Peyer's patch (tissue), 4 donors: ENCODE measurements at regions not wholly inside any gene's neighbourhood (a gene's known extent, or its start where the extent isn't known, plus 50 kb on each side); places are given as distances from the start of the nearest gene placed in this dataset.

Experiments used
- DNase-seq, 3 donors: peaks; one replicate each; pipeline ENCODE4 v3.0.0-alpha.2; 2017 to 2019
- H3K27ac ChIP-seq, 4 donors: fragments of 200-600 bp; sonication (generic); one replicate each; pipeline ENCODE4 v1.5.1; 2016 to 2019
- H3K27me3 ChIP-seq, 2 donors: fragments of 200-600 bp; sonication (generic); one replicate each; pipeline ENCODE4 v1.5.1; 2019
- H3K36me3 ChIP-seq, 3 donors: fragments of 200-600 bp; sonication (generic); one replicate each; pipeline ENCODE4 v1.5.1; 2016 to 2019
- H3K4me1 ChIP-seq, 4 donors: fragments of 200-600 bp; sonication (generic); one replicate each; pipeline ENCODE4 v1.5.1; 2016 to 2019
- H3K4me3 ChIP-seq, 4 donors: fragments of 200-600 bp; sonication (generic); 1 replicate in 3 of 4; 2 replicates in 1 of 4; pipeline ENCODE4 v1.5.1; 2016 to 2019; ENCODE audit warnings: mild to moderate bottlenecking in 1 of 4
- H3K9me3 ChIP-seq, 4 donors: fragments of 200-600 bp; sonication (generic); one replicate each; pipeline ENCODE4 v1.5.1; 2016 to 2019; ENCODE audit warnings: mild to moderate bottlenecking in 1 of 4
- POLR2A ChIP-seq, 2 donors: fragments of 450-650 bp; IDR thresholded peaks; one replicate each; pipeline ENCODE4 v1.5.1; 2017; ENCODE audit warnings: antibody characterized with exemption in 2 of 2, mild to moderate bottlenecking in 2 of 2, moderate library complexity in 2 of 2
- TF ChIP-seq, protein P1 (sequence below), 6 experiments: fragments of 450-650 bp in 4 of 6; fragments of 200-600 bp in 2 of 6; sonication (generic) in 1 of 6; IDR thresholded peaks; one replicate each; pipeline ENCODE4 v1.5.1; 2017 to 2019; ENCODE audit warnings: antibody characterized with exemption in 6 of 6, mild to moderate bottlenecking in 3 of 6, moderate library complexity in 1 of 6

- Histone ChIP-seq H3K27ac (no peak overlapping the region), H3K36me3 (no peaks in the 10 kb centered on the region), H3K9me3 (no peaks in the 10 kb centered on the region), H3K4me3 (no peak overlapping the region), H3K4me1 (peaks cover 0 to 5% (median 0%) of the 10 kb centered on the region in 4 donors), H3K27me3 (no peaks in the 10 kb centered on the region)
- TF ChIP-seq, protein P1, sequence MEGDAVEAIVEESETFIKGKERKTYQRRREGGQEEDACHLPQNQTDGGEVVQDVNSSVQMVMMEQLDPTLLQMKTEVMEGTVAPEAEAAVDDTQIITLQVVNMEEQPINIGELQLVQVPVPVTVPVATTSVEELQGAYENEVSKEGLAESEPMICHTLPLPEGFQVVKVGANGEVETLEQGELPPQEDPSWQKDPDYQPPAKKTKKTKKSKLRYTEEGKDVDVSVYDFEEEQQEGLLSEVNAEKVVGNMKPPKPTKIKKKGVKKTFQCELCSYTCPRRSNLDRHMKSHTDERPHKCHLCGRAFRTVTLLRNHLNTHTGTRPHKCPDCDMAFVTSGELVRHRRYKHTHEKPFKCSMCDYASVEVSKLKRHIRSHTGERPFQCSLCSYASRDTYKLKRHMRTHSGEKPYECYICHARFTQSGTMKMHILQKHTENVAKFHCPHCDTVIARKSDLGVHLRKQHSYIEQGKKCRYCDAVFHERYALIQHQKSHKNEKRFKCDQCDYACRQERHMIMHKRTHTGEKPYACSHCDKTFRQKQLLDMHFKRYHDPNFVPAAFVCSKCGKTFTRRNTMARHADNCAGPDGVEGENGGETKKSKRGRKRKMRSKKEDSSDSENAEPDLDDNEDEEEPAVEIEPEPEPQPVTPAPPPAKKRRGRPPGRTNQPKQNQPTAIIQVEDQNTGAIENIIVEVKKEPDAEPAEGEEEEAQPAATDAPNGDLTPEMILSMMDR (IDR thresholded peaks at IDR 0.05): no peak
- TF ChIP-seq POLR2A (IDR thresholded peaks at IDR 0.05): no peak
- DNase-seq: no peak
Observed at GRCh38 chr6:47106216-47106615, 64.1 kb upstream of the ADGRF1 start.

DNA sequence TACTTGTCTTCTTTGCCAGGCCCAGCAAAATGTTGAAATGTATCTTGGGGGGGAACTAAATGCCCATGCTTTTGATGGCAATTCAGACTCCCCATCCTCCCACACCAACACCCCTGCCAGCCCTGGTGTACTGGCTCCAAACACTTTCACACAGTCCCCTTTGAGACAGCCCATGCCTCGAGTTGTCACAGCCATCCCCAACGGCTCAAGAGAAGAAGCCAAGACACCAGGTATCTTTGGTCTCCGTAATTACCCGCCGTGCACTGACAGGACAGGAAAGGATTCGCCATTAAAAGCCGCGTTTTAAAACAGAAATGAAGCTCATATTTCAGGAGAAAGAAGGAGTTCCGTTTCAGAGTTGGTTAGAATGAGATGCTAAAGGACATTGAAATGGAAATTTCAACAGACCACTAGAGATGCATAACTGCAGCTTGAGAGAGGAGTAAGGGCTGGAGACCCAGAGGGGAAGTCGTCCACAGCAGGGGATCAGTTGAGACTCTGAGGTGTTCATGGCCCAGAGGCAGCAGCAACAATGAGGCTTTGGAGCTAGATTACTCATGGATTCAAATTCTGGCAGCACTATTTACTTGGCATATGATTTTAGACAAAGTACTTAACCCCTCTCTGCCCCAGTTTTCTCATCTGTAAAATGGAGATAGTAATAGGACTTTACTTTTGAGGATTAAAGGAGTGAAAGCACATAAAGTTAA lies 63.5 kb upstream of the ADGRF1 start:
- Histone ChIP-seq H3K9me3 (no peaks in the 10 kb centered on the region), H3K27me3 (no peaks in the 10 kb centered on the region), H3K27ac (no peak overlapping the region), H3K4me1 (peaks cover 0 to 5% (median 0%) of the 10 kb centered on the region in 4 donors), H3K36me3 (no peaks in the 10 kb centered on the region), H3K4me3 (no peak overlapping the region)
- no peak for DNase-seq
- no peak for TF ChIP-seq POLR2A (IDR thresholded peaks at IDR 0.05)
- TF ChIP-seq, protein P1 (IDR thresholded peaks at IDR 0.05): no peak

DNA sequence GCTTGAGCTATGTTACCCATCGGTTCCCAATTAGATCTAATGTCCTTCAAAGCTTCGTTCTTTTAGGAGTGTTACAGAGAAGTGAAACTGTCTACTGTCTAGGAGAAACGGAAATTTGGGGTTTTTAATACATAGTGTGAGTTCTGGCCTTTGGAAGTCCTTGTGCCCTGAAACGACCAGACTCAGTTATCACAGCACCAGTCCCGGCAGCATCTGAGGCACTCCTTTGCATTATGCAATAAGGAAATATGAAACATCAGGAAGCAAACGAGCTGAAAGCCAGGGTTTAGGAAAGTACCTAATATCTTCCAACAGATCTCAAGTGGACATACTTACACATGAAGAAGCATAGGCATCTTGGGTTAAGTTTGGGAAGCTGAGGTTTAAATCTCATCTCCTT lies 61.8 kb upstream of the ADGRF1 start:
- Histone ChIP-seq H3K4me3 (no peak overlapping the region), H3K36me3 (no peaks in the 10 kb centered on the region), H3K4me1 (peaks cover 0 to 5% (median 0%) of the 10 kb centered on the region in 4 donors), H3K27me3 (no peaks in the 10 kb centered on the region), H3K27ac (peak overlapping the region in 1 of 4 donors; percentile 12), H3K9me3 (no peaks in the 10 kb centered on the region)
- TF ChIP-seq POLR2A (IDR thresholded peaks at IDR 0.05): no peak
- TF ChIP-seq, protein P1 (IDR thresholded peaks at IDR 0.05): no peak
- DNase-seq: peak in 1 of 3 donors; percentile 60

DNA sequence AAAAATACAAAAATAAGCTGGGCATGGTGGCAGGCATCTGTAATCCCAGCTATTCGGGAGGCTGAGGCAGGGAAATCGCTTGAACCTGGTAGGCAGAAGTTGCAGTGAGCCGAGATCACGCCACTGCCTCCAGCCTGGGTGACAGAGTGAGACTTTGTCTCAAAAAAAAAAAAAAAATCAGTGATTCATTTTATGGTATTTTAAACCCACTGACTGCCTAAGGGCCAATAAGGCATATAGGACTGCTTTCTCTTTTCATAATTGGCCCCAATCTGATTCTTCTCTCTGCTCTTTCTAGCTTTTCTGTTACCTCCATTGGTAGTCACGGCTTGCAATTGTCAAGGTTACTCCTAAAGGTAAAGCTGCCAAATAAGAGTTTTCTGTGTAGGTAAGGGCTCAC lies 60.2 kb upstream of the ADGRF1 start:
- no peak overlapping the region for H3K27ac ChIP-seq
- H3K9me3 ChIP-seq: no peaks in the 10 kb centered on the region
- H3K4me1 ChIP-seq: peaks cover 0 to 5% (median 0%) of the 10 kb centered on the region in 4 donors
- no peaks in the 10 kb centered on the region for H3K36me3 ChIP-seq
- DNase-seq: no peak
- H3K4me3 ChIP-seq: no peak overlapping the region
- no peak for TF ChIP-seq POLR2A (IDR thresholded peaks at IDR 0.05)
- TF ChIP-seq, protein P1 (IDR thresholded peaks at IDR 0.05): no peak
- no peaks in the 10 kb centered on the region for H3K27me3 ChIP-seq

DNA sequence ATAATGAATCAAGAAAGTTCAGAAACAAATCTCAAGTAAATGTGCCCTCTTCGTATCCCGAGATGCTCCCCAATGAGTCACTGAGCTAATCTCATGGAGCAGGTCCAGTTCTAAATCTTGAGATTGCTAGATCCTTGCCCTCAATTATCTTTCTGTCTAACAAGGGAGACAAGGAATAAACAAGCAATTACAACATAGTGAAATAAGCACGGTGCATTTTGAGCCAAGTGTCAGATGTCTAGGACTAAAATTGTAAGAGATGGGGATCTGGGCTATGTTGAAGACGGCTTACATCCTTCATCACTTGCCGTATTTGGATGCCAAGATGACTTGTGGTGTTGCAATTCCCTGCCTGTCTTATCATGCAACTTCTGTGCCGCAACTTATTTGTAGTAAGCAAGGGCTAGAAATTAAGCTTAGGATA lies 56.5 kb upstream of the ADGRF1 start:
- DNase-seq: peak in 1 of 3 donors; percentile 54
- Histone ChIP-seq H3K36me3 (no peaks in the 10 kb centered on the region), H3K27me3 (no peaks in the 10 kb centered on the region), H3K27ac (no peak overlapping the region), H3K9me3 (no peaks in the 10 kb centered on the region), H3K4me3 (no peak overlapping the region), H3K4me1 (peaks cover 0 to 12% (median 0%) of the 10 kb centered on the region in 4 donors)
- TF ChIP-seq, protein P1 (IDR thresholded peaks at IDR 0.05): no peak
- no peak for TF ChIP-seq POLR2A (IDR thresholded peaks at IDR 0.05)
